ENCODE measurements at regions not wholly inside any gene's neighbourhood (a gene's known extent, or its start where the extent isn't known, plus 50 kb on each side); places are given as distances from the start of the nearest gene placed in this dataset.
"Not testable (repeated sequence)": the region's sequence is repeated elsewhere in the genome, so short reads cannot be mapped to it uniquely, and the experiment has no call there.

- H3K36me3 ChIP-seq (ENCODE audit: control insufficient read depth, insufficient read depth, low read length); H3K56ac ChIP-seq (ENCODE audit: extremely low read depth, insufficient read depth, low read length); H3K4ac ChIP-seq (ENCODE audit: low read depth, low read length); H3K4me1 ChIP-seq (ENCODE audit: control insufficient read depth, insufficient read depth, low read length); H3K27ac ChIP-seq (ENCODE audit: insufficient read depth, low read length); H3K9me1 ChIP-seq (ENCODE audit: insufficient read depth, low read length); H3K27me3 ChIP-seq (ENCODE audit: control insufficient read depth, insufficient read depth, low read length); intact Hi-C loops (cut with micrococcal nuclease); H3K9me3 ChIP-seq (ENCODE audit: control insufficient read depth, insufficient read depth, low read length); H2BK120ac ChIP-seq (ENCODE audit: low read depth, low read length); BruUV-seq (replicated peaks); H3K23ac ChIP-seq (ENCODE audit: low read depth, low read length); H2BK20ac ChIP-seq (ENCODE audit: low read depth, low read length); H3K4me3 ChIP-seq (ENCODE audit: insufficient read depth, low read depth, low read length); H4K5ac ChIP-seq (ENCODE audit: low read depth, low read length); H2BK15ac ChIP-seq (ENCODE audit: low read depth, low read length); H4K91ac ChIP-seq (ENCODE audit: insufficient read depth, low read depth, low read length); H2AK5ac ChIP-seq (ENCODE audit: low read depth, low read length); in situ Hi-C loops (cut with MboI; ENCODE audit: low sequenced_read_pairs); H2BK5ac ChIP-seq (ENCODE audit: low read depth, low read length, poor library complexity, severe bottlenecking); CTCF ChIA-PET; H2AFZ ChIP-seq (replicated peaks; ENCODE audit: low read length, poor library complexity); ATAC-seq (ENCODE audit: low read depth); H3K4me2 ChIP-seq (ENCODE audit: low read depth, low read length); H3K9ac ChIP-seq (ENCODE audit: low read depth, low read length); dilution Hi-C loops (cut with HindIII; ENCODE audit: low sequenced_read_pairs, unreplicated experiment); H2AK9ac ChIP-seq (replicated peaks; ENCODE audit: low read depth, low read length, poor library complexity); H3K18ac ChIP-seq (ENCODE audit: low read depth, low read length); DNase-seq; H3K14ac ChIP-seq (replicated peaks; ENCODE audit: low read depth, low read length); H4K20me1 ChIP-seq (ENCODE audit: insufficient read depth, low read length); H3K79me1 ChIP-seq (ENCODE audit: low read depth in 1 of 2, low read length in 2 of 2); H4K8ac ChIP-seq (ENCODE audit: low read depth in 2 of 2, low read length in 2 of 2); POLR2A ChIA-PET (ENCODE audit: unreplicated experiment): not testable (repeated sequence)
- no CpG with 5 or more reads among the region's 1 CpG for WGBS, 2 experiments (ENCODE audit: extremely low coverage in 2 of 2, insufficient read length in 1 of 2)
These were observed 131.7 kb upstream of the PCBD1 start for GRCh38 chr10:71020061-71020460.

Measured in IMR-90 (cell line).